ENCODE measurements at regions not wholly inside any gene's neighbourhood (a gene's known extent, or its start where the extent isn't known, plus 50 kb on each side); places are given as distances from the start of the nearest gene placed in this dataset.

GRCh38 chr3:83625261-83625660 is 1333.5 kb upstream of the CADM2 start:
- Mint-ChIP-seq H3K9me3 (peaks cover 2% of the 10 kb centered on the region), H3K4me1 (no peaks in the 10 kb centered on the region), H3K27me3 (ENCODE audit: insufficient read depth) (no peaks in the 10 kb centered on the region), H3K27ac (no peak overlapping the region), H3K36me3 (ENCODE audit: low read depth) (no peaks in the 10 kb centered on the region), H3K4me3 (no peak overlapping the region)
- Histone ChIP-seq H3K4me3 (ENCODE audit: low read length) (no peak overlapping the region), H3K9me3 (ENCODE audit: control insufficient read depth, low read length) (no peaks in the 10 kb centered on the region), H3K27me3 (ENCODE audit: control insufficient read depth, insufficient read depth, low read length, poor library complexity, severe bottlenecking) (no peaks in the 10 kb centered on the region), H3K9ac (ENCODE audit: extremely low read depth, low read length, poor library complexity, severe bottlenecking) (no peak overlapping the region), H3K4me1 (ENCODE audit: control insufficient read depth, insufficient read depth, low read length) (no peaks in the 10 kb centered on the region), H3K27ac (ENCODE audit: low read depth, low read length) (no peak overlapping the region), H3K36me3 (ENCODE audit: control insufficient read depth, insufficient read depth, low read length) (no peaks in the 10 kb centered on the region)
- DNase-seq, result no peak
- 95% methylated on average over 1 of the region's 1 CpG; no CpG with 5 or more reads in 1 of the 2 experiments for WGBS, 2 experiments (ENCODE audit: insufficient coverage in 1 of 2, insufficient read length in 1 of 2)
- TF ChIP-seq, protein P1, sequence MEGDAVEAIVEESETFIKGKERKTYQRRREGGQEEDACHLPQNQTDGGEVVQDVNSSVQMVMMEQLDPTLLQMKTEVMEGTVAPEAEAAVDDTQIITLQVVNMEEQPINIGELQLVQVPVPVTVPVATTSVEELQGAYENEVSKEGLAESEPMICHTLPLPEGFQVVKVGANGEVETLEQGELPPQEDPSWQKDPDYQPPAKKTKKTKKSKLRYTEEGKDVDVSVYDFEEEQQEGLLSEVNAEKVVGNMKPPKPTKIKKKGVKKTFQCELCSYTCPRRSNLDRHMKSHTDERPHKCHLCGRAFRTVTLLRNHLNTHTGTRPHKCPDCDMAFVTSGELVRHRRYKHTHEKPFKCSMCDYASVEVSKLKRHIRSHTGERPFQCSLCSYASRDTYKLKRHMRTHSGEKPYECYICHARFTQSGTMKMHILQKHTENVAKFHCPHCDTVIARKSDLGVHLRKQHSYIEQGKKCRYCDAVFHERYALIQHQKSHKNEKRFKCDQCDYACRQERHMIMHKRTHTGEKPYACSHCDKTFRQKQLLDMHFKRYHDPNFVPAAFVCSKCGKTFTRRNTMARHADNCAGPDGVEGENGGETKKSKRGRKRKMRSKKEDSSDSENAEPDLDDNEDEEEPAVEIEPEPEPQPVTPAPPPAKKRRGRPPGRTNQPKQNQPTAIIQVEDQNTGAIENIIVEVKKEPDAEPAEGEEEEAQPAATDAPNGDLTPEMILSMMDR (conservative IDR thresholded peaks at IDR 0.05), result no peak

GRCh38 chr3:83628471-83628870 is 1330.3 kb upstream of the CADM2 start:
- Histone ChIP-seq H3K4me1 (ENCODE audit: control insufficient read depth, insufficient read depth, low read length) (no peaks in the 10 kb centered on the region), H3K4me3 (ENCODE audit: low read length) (no peak overlapping the region), H3K27ac (ENCODE audit: low read depth, low read length) (no peak overlapping the region), H3K9me3 (ENCODE audit: control insufficient read depth, low read length) (no peaks in the 10 kb centered on the region), H3K27me3 (ENCODE audit: control insufficient read depth, insufficient read depth, low read length, poor library complexity, severe bottlenecking) (no peaks in the 10 kb centered on the region), H3K36me3 (ENCODE audit: control insufficient read depth, insufficient read depth, low read length) (no peaks in the 10 kb centered on the region), H3K9ac (ENCODE audit: extremely low read depth, low read length, poor library complexity, severe bottlenecking) (no peak overlapping the region)
- no peaks in the 10 kb centered on the region for H3K27me3 Mint-ChIP-seq (ENCODE audit: insufficient read depth)
- 97 to 100% methylated on average over 1 of the region's 1 CpG for WGBS, 2 experiments (ENCODE audit: insufficient coverage in 1 of 2, insufficient read length in 1 of 2)
- DNase-seq, result no peak
- no peaks in the 10 kb centered on the region for H3K36me3 Mint-ChIP-seq (ENCODE audit: low read depth)
- H3K4me3 Mint-ChIP-seq, result no peak overlapping the region
- no peaks in the 10 kb centered on the region for H3K4me1 Mint-ChIP-seq
- TF ChIP-seq, protein P1 (conservative IDR thresholded peaks at IDR 0.05), result no peak
- H3K27ac Mint-ChIP-seq, result no peak overlapping the region
- peaks cover 2% of the 10 kb centered on the region for H3K9me3 Mint-ChIP-seq

DNA sequence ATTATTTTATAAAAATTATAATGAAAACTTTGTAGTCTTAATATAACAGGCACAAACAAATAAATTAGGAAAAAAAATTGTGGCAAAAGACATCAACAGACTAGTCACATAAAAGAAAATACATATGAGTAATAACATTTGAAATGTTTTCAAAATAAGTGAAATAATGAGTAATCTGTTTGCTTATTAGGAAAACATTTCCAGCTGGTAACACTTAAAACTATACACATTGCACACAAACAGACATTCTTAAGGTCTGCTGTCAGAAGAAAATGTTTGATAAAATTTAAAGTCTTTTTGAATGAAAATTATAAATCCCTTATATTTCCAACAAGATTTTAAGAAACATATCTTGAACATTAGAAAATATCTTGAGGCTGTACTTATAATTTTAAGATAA is 1326.3 kb upstream of the CADM2 start:
- Histone ChIP-seq H3K9me3 (ENCODE audit: control insufficient read depth, low read length) (peaks cover 10% of the 10 kb centered on the region), H3K9ac (ENCODE audit: extremely low read depth, low read length, poor library complexity, severe bottlenecking) (no peak overlapping the region), H3K4me3 (ENCODE audit: low read length) (no peak overlapping the region), H3K36me3 (ENCODE audit: control insufficient read depth, insufficient read depth, low read length) (no peaks in the 10 kb centered on the region), H3K27ac (ENCODE audit: low read depth, low read length) (no peak overlapping the region), H3K4me1 (ENCODE audit: control insufficient read depth, insufficient read depth, low read length) (no peaks in the 10 kb centered on the region), H3K27me3 (ENCODE audit: control insufficient read depth, insufficient read depth, low read length, poor library complexity, severe bottlenecking) (no peaks in the 10 kb centered on the region)
- Mint-ChIP-seq H3K9me3 (peaks cover 21% of the 10 kb centered on the region), H3K27ac (no peak overlapping the region), H3K27me3 (ENCODE audit: insufficient read depth) (peaks cover 1% of the 10 kb centered on the region), H3K4me3 (no peak overlapping the region), H3K4me1 (peaks cover 2% of the 10 kb centered on the region), H3K36me3 (ENCODE audit: low read depth) (no peaks in the 10 kb centered on the region)
- no peak for DNase-seq
- TF ChIP-seq, protein P1 (conservative IDR thresholded peaks at IDR 0.05), result no peak
